Putamen (tissue), 1 donor: ENCODE measurements at regions not wholly inside any gene's neighbourhood (a gene's known extent, or its start where the extent isn't known, plus 50 kb on each side); places are given as distances from the start of the nearest gene placed in this dataset.

Experiments used
- DNase-seq: peaks from one replicate; pipeline ENCODE4 v3.0.0-alpha.2; 2016; ENCODE audit warnings: low spot score

- DNase-seq: no peak
Observed at GRCh38 chr1:60584371-60584770, 498.0 kb upstream of the NFIA start.

- no peak for DNase-seq
Observed at GRCh38 chr1:60583696-60584095, 498.7 kb upstream of the NFIA start.

- DNase-seq: no peak
Observed at GRCh38 chr1:60581455-60582220, 500.7 kb upstream of the NFIA start.

- peak; percentile 52 for DNase-seq
Observed at GRCh38 chr1:60577029-60577428, 503.5 kb upstream of the C1orf87 start.

- DNase-seq: peak; percentile 30
Observed at GRCh38 chr1:60575326-60575977, 501.9 kb upstream of the C1orf87 start.

GRCh38 chr1:60573726-60574409 is 500.3 kb upstream of the C1orf87 start:
- no peak for DNase-seq

GRCh38 chr1:60573121-60573520 is 499.6 kb upstream of the C1orf87 start:
- DNase-seq: no peak

GRCh38 chr1:60572378-60572777 is 498.8 kb upstream of the C1orf87 start:
- DNase-seq: no peak

- no peak for DNase-seq
Observed at GRCh38 chr1:60571811-60572210, 498.2 kb upstream of the C1orf87 start.

GRCh38 chr1:60569189-60569588 is 495.6 kb upstream of the C1orf87 start:
- DNase-seq: no peak

- DNase-seq: no peak
Observed at GRCh38 chr1:60567256-60567655, 493.7 kb upstream of the C1orf87 start.

GRCh38 chr1:60564916-60565750 is 491.6 kb upstream of the C1orf87 start:
- peak; percentile 16 for DNase-seq

- no peak for DNase-seq
Observed at GRCh38 chr1:60563777-60564535, 490.4 kb upstream of the C1orf87 start.

- DNase-seq: no peak
Observed at GRCh38 chr1:60562740-60563139, 489.2 kb upstream of the C1orf87 start.

- DNase-seq: no peak
Observed at GRCh38 chr1:60560701-60561100, 487.1 kb upstream of the C1orf87 start.

- no peak for DNase-seq
Observed at GRCh38 chr1:60558236-60558635, 484.7 kb upstream of the C1orf87 start.

GRCh38 chr1:60553730-60554129 is 480.2 kb upstream of the C1orf87 start:
- DNase-seq: no peak

- DNase-seq: peak; percentile 10
Observed at GRCh38 chr1:60547821-60548220, 474.3 kb upstream of the C1orf87 start.

- no peak for DNase-seq
Observed at GRCh38 chr1:60541831-60542532, 468.4 kb upstream of the C1orf87 start.

GRCh38 chr1:60540141-60540540 is 466.6 kb upstream of the C1orf87 start:
- DNase-seq: no peak

- DNase-seq: no peak
Observed at GRCh38 chr1:60535713-60536112, 462.1 kb upstream of the C1orf87 start.
